Epithelial cell of esophagus (primary cell): ENCODE measurements at regions not wholly inside any gene's neighbourhood (a gene's known extent, or its start where the extent isn't known, plus 50 kb on each side); places are given as distances from the start of the nearest gene placed in this dataset.

ENCODE experiments used
- DNase-seq: peaks from one replicate; pipeline ENCODE4 v3.0.0; 2010; ENCODE audit warnings: low read depth
- H3K4me3 ChIP-seq: 2 replicates; pipeline ENCODE4 v1.5.1; 2011; ENCODE audit warnings: mild to moderate bottlenecking, low read length, control low read depth
- TF ChIP-seq, protein P1 (sequence below): IDR thresholded peaks from 2 replicates; pipeline ENCODE4 v1.5.1; 2011; ENCODE audit warnings: low read depth, mild to moderate bottlenecking, low read length, control low read depth, inconsistent platforms; ENCODE audit not compliant: insufficient read depth; ENCODE audit errors: missing control alignments

DNA sequence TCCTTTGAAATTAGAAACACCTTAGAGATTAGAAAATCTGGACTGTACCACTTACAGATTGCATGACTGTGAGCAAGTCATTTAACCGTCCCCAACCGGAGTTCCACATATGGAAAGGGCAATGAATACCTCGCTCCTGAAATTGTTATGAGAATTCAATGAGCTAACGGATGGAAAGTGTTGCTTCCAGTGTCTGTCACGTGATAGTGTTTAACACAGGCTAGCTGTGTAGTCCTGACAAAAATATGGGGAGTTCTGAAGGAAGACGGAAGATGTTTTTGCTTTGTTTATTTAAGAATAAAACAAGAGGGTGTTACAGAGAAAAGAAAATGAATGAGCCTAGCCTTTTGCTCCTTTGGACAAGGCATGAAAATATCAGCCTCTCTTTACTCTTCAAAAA is 150.7 kb upstream of the SEMA6D start:
- TF ChIP-seq, protein P1, sequence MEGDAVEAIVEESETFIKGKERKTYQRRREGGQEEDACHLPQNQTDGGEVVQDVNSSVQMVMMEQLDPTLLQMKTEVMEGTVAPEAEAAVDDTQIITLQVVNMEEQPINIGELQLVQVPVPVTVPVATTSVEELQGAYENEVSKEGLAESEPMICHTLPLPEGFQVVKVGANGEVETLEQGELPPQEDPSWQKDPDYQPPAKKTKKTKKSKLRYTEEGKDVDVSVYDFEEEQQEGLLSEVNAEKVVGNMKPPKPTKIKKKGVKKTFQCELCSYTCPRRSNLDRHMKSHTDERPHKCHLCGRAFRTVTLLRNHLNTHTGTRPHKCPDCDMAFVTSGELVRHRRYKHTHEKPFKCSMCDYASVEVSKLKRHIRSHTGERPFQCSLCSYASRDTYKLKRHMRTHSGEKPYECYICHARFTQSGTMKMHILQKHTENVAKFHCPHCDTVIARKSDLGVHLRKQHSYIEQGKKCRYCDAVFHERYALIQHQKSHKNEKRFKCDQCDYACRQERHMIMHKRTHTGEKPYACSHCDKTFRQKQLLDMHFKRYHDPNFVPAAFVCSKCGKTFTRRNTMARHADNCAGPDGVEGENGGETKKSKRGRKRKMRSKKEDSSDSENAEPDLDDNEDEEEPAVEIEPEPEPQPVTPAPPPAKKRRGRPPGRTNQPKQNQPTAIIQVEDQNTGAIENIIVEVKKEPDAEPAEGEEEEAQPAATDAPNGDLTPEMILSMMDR = no peak
- H3K4me3 ChIP-seq = no peak overlapping the region
- no peak for DNase-seq

DNA sequence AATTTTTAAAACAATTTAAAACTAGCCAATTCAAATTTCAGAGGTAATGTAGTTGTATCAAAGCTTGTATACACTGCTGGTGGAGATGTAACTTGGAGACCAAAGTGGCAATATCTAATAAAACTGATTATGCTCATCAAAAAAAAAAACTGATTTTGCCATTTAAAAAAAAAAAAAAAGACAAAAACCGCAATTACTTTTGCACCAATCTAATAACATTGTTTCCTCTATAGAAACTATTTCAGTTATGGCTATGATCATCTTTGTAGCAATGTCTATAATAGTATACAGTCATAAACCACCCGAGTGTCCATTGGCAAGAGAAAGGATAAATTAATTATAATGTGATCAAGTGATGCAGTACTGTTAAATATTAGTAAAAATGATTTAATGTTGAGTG is 149.3 kb upstream of the SEMA6D start:
- H3K4me3 ChIP-seq = no peak overlapping the region
- TF ChIP-seq, protein P1 = no peak
- DNase-seq = no peak

DNA sequence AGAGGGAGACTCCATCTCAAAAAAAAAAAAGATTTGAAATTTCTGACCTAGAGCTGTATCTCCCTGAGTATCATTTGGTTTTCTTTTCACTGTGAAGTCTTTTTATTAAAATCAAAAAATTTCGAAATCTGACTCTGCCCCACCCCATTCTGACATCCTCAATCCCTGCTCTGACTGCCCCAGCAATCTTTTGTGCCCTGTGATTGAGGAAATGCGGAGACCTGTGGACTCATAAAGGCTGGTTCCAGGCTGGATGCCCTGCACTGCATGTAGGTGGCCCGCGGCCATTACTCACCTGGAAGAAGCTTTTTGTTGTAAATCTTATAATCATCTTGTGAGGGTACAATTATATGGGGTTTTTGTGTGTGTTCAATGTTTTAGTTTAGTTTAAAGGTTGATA is 147.3 kb upstream of the SEMA6D start:
- DNase-seq = no peak
- H3K4me3 ChIP-seq = no peak overlapping the region
- TF ChIP-seq, protein P1 = no peak

DNA sequence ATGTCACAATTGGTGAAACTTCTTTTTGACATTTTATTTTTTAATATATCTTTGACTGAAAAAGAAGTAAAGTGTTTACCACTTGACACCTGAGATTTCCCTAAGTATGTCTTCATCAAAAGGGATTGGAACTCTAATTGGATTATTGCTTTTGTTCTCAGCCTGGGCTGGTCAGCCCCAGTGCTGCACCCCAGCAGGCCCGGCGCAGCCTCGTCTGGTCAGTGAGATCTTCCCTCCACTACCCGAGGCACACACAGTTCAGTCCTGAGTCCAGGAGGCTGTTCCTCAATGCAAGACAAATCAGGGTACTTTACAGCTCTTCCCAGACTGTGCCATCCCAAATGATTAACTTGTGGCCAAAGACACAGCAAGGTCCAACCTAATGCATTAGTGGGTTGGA is 146.9 kb upstream of the SEMA6D start:
- no peak for DNase-seq
- TF ChIP-seq, protein P1 = no peak
- no peak overlapping the region for H3K4me3 ChIP-seq

DNA sequence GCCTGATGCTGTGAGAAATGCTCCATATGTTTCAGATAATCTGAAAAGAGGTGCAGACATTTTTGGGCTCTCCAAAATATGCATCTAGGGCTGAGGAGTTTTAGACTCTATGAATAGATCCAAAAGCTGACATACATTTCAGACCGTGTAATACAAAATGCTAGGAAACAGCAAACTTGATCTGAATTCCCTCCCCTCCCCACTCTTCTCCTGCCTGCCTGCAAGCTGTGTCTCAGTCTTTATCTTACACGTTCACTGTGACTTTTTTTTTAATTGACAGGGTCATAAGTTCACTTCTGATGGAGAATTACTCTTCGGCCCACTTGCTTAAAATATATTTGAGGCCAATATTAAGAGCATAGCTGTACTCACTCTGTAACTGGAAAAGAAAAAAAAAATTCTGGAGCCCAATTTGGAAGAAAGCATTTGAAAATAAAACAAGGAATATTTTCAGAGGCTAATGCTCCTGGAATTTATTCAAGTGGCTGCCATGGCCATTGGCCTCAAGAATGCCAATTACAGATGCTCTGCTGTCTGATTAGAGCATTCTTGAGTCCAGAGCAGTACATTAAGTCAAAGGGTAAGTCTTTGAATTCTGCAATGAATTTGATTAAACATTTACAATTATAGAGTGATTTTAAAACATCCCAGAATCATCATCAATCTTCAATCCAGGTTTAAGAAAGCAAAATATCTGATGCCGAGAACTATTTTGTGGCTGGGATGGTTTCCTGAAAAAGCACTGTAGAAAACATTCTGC is 146.2 kb upstream of the SEMA6D start:
- DNase-seq = no peak
- H3K4me3 ChIP-seq = no peak overlapping the region
- TF ChIP-seq, protein P1 = no peak

DNA sequence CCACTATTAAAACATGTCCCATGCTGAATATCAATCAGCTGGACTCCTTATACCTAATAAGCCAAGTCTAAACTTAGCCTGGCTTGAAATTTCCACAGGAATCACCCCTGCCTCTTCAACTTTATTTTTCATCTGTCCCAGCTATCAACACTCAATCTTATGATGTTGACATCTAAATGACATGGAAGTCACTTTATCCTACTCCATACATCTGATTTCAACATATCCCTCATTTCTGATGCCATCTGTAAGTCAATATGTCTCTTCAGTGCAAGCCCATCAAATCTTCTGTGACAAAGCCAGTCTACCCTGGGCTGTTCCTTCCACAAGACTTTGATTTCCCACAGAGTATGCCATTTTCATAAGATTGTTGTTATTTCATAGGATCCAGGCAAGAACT is 143.6 kb upstream of the SEMA6D start:
- no peak for DNase-seq
- TF ChIP-seq, protein P1 = no peak
- H3K4me3 ChIP-seq = no peak overlapping the region

DNA sequence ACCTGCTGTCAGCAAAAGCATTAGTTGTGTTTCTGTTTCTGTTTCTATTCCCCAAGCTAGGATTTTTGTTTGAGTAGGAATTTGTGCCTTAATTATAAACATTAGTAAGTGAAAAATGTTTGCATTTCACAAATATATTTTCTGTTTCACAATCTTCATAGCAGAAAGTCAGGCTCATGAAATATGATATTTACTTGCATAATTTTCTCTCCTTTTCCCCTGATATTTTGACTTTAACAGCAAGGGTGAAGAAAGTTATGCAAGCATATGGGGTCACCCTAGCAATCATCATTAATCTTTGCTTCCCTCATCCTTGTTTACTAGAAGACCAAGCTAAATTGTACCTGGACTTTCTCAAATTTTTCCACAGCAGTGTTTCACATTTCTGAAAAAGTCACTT is 140.3 kb upstream of the SEMA6D start:
- DNase-seq = no peak
- no peak overlapping the region for H3K4me3 ChIP-seq
- TF ChIP-seq, protein P1 = no peak
